Ovary (tissue), 3 donors: ENCODE measurements at regions not wholly inside any gene's neighbourhood (a gene's known extent, or its start where the extent isn't known, plus 50 kb on each side); places are given as distances from the start of the nearest gene placed in this dataset.

ENCODE experiments used
- POLR2A ChIP-seq: fragments of 450-650 bp; IDR thresholded peaks from one replicate; pipeline ENCODE4 v1.6.1; 2017; ENCODE audit warnings: antibody characterized with exemption, mild to moderate bottlenecking, moderate library complexity
- TF ChIP-seq, protein P1 (sequence below), 3 donors: fragments of 450-650 bp in 2 of 3; fragments of 200-600 bp in 1 of 3; IDR thresholded peaks; one replicate each; pipeline versions ENCODE4 v1.5.1 to v1.8.0; 2016 to 2022; ENCODE audit warnings: antibody characterized with exemption in 3 of 3, mild to moderate bottlenecking in 1 of 3
- donor health status: DM: no; HTN: no; CAD: no.

DNA sequence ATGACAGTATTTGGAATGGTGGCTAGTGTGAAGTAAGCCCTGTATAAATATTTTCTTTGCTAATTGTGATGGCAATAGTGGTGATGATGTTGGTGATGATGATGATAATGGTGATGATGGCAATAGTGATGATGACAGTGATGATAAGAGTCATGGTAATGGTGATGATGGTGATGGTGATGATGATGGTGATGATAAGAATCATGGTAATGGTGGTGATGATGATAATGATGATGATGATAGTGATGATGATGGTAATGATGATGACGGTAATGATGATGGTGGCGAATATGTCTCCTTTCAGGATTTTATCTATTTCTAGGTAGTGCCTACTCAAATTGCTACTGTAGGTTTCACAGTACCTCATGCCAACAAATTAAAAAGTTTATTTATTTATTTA, 205.4 kb downstream of the GALR1 start:
- no peak for TF ChIP-seq POLR2A
- TF ChIP-seq, protein P1, sequence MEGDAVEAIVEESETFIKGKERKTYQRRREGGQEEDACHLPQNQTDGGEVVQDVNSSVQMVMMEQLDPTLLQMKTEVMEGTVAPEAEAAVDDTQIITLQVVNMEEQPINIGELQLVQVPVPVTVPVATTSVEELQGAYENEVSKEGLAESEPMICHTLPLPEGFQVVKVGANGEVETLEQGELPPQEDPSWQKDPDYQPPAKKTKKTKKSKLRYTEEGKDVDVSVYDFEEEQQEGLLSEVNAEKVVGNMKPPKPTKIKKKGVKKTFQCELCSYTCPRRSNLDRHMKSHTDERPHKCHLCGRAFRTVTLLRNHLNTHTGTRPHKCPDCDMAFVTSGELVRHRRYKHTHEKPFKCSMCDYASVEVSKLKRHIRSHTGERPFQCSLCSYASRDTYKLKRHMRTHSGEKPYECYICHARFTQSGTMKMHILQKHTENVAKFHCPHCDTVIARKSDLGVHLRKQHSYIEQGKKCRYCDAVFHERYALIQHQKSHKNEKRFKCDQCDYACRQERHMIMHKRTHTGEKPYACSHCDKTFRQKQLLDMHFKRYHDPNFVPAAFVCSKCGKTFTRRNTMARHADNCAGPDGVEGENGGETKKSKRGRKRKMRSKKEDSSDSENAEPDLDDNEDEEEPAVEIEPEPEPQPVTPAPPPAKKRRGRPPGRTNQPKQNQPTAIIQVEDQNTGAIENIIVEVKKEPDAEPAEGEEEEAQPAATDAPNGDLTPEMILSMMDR (IDR thresholded peaks at IDR 0.05), result no peak
